HFFc6 (cell line): ENCODE measurements at regions not wholly inside any gene's neighbourhood (a gene's known extent, or its start where the extent isn't known, plus 50 kb on each side); places are given as distances from the start of the nearest gene placed in this dataset.

ENCODE experiments used
- DNase-seq: peaks from one replicate; pipeline ENCODE4 v3.0.0-alpha.2; 2018
- H3K27ac Mint-ChIP-seq: 2 replicates; pipeline ENCODE4 v1.8.0; 2020; ENCODE audit warnings: mild to moderate bottlenecking, mixed read lengths
- H3K27me3 Mint-ChIP-seq: 2 replicates; pipeline ENCODE4 v1.8.0; 2021; ENCODE audit warnings: mild to moderate bottlenecking, moderate library complexity, mixed read lengths; ENCODE audit not compliant: insufficient read depth
- H3K36me3 Mint-ChIP-seq: 2 replicates; pipeline ENCODE4 v1.8.0; 2021; ENCODE audit warnings: low read depth, mixed read lengths
- H3K4me1 Mint-ChIP-seq: 2 replicates; pipeline ENCODE4 v1.8.0; 2020; ENCODE audit warnings: low read depth, mixed read lengths
- H3K4me3 Mint-ChIP-seq: 2 replicates; pipeline ENCODE4 v1.8.0; 2020; ENCODE audit warnings: mild to moderate bottlenecking, moderate library complexity, mixed read lengths
- H3K9me3 Mint-ChIP-seq: 2 replicates; pipeline ENCODE4 v1.8.0; 2020; ENCODE audit warnings: mild to moderate bottlenecking, mixed read lengths
- TF ChIP-seq, protein P1 (sequence below): fragments of 200-600 bp; sonication (generic); IDR thresholded peaks from 2 replicates; pipeline ENCODE4 v1.5.0; 2021; ENCODE audit warnings: antibody characterized with exemption, mild to moderate bottlenecking

GRCh38 chr13:107551521-107551920 is 663.8 kb downstream of the LIG4 start:
- Mint-ChIP-seq H3K9me3 (peaks cover 41% of the 10 kb centered on the region), H3K36me3 (peaks cover under 1% of the 10 kb centered on the region; the same call in 1 of the 2 replicates), H3K27ac (no peak overlapping the region)

DNA sequence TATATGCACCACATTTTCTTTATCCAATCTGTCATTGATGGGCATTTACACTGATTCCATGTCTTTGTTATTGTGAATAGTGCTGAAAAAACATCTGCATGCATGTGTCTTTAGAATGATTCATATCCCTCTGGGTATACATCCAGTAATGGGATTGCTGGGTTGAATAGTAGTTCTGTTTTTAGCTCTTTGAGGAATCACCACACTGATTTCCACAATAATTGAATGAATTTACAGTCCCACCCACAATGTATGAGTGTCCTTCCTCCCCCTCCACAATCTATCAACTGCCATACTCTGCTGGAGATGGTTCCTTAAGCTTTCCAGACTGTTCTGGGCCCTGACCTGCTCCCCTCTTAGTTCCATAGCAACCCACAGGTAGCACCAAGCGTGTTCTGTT is 667.0 kb downstream of the LIG4 start:
- DNase-seq: no peak
- Mint-ChIP-seq H3K9me3 (peaks cover 48% of the 10 kb centered on the region), H3K27me3 (no peaks in the 10 kb centered on the region), H3K27ac (no peak overlapping the region), H3K4me1 (no peaks in the 10 kb centered on the region), H3K4me3 (no peak overlapping the region), H3K36me3 (no peaks in the 10 kb centered on the region)
- TF ChIP-seq, protein P1, sequence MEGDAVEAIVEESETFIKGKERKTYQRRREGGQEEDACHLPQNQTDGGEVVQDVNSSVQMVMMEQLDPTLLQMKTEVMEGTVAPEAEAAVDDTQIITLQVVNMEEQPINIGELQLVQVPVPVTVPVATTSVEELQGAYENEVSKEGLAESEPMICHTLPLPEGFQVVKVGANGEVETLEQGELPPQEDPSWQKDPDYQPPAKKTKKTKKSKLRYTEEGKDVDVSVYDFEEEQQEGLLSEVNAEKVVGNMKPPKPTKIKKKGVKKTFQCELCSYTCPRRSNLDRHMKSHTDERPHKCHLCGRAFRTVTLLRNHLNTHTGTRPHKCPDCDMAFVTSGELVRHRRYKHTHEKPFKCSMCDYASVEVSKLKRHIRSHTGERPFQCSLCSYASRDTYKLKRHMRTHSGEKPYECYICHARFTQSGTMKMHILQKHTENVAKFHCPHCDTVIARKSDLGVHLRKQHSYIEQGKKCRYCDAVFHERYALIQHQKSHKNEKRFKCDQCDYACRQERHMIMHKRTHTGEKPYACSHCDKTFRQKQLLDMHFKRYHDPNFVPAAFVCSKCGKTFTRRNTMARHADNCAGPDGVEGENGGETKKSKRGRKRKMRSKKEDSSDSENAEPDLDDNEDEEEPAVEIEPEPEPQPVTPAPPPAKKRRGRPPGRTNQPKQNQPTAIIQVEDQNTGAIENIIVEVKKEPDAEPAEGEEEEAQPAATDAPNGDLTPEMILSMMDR: no peak

More at GRCh38 chr13:107551521-107551920, 663.8 kb downstream of the LIG4 start:
- TF ChIP-seq, protein P1: no peak
- no peak for DNase-seq
- no peaks in the 10 kb centered on the region for H3K4me1 Mint-ChIP-seq
- no peaks in the 10 kb centered on the region for H3K27me3 Mint-ChIP-seq
- H3K4me3 Mint-ChIP-seq: no peak overlapping the region

GRCh38 chr13:107545946-107546502 is 669.3 kb downstream of the LIG4 start:
- peaks cover 51% of the 10 kb centered on the region for H3K9me3 Mint-ChIP-seq
- TF ChIP-seq, protein P1: no peak
- no peak for DNase-seq

DNA sequence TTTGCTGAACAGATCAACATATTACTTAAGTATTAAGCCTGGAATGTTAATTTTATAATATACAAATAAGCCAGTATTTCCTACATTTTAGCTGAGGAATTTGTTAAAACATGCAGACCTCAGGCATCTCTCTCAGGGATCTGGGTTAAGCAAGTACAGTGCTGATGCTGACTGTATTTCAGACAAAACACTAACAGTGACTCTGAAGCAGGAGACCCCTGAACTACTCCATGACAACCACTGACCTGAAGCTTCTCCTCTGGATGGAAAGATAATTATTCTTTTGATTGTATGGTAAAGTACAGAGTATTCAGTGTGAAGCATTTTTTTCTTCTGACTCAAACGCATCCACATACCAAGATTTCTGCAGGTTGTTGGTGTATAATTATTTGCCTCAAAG is 680.8 kb downstream of the LIG4 start:
- Mint-ChIP-seq H3K36me3 (0 out of 2 replicates have a peak, but pooled peaks cover 4% of the 10 kb centered on the region), H3K9me3 (peaks cover 45% of the 10 kb centered on the region), H3K4me1 (no peaks in the 10 kb centered on the region), H3K27me3 (no peaks in the 10 kb centered on the region; the same call in none of the 2 replicates), H3K27ac (no peak overlapping the region), H3K4me3 (no peak overlapping the region)
- no peak for DNase-seq
- TF ChIP-seq, protein P1: no peak

More at GRCh38 chr13:107545946-107546502, 669.3 kb downstream of the LIG4 start:
- no peaks in the 10 kb centered on the region for H3K4me1 Mint-ChIP-seq
- H3K27me3 Mint-ChIP-seq: no peaks in the 10 kb centered on the region
- no peak overlapping the region for H3K27ac Mint-ChIP-seq
- H3K4me3 Mint-ChIP-seq: no peak overlapping the region
- H3K36me3 Mint-ChIP-seq: no peaks in the 10 kb centered on the region

DNA sequence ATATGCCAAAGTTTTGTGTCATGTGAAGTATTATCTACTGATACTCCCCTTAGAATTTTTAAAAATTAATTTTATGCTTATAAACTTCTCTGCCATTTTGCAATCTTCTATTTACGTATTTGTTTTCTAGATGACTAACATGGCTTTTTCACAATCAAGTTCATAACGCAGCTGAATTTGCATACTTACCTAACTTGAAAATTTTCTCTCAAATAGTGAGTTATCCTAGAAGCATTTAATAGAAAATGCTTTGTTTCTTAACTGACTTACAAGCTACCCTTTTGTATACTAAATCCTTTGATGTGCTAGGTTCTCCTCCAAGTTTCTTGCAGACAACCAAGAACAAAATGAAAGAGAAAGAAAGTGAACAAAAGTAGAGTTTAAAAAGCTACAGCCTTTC is 683.5 kb downstream of the LIG4 start:
- Mint-ChIP-seq H3K4me3 (no peak overlapping the region), H3K9me3 (peaks cover 42% of the 10 kb centered on the region), H3K36me3 (0 out of 2 replicates have a peak, but pooled peaks cover 4% of the 10 kb centered on the region), H3K27ac (no peak overlapping the region), H3K27me3 (no peaks in the 10 kb centered on the region), H3K4me1 (no peaks in the 10 kb centered on the region)
- DNase-seq: no peak
- TF ChIP-seq, protein P1: no peak
